Sigmoid colon (tissue), 4 donors: ENCODE measurements at regions not wholly inside any gene's neighbourhood (a gene's known extent, or its start where the extent isn't known, plus 50 kb on each side); places are given as distances from the start of the nearest gene placed in this dataset.

Experiments
- CTCF ChIP-seq, 4 experiments: fragments of 450-650 bp in 3 of 4; fragments of 200-600 bp in 1 of 4; IDR thresholded peaks; one replicate each; pipeline ENCODE4 v1.5.1; 2016 to 2019; ENCODE audit warnings: antibody characterized with exemption in 4 of 4, mild to moderate bottlenecking in 3 of 4, moderate library complexity in 2 of 4
- EP300 ChIP-seq, 4 donors: sonication (generic); formaldehyde crosslinking; IDR thresholded peaks; one replicate each; pipeline ENCODE4 v1.6.1; 2017; ENCODE audit warnings: antibody characterized with exemption in 4 of 4

GRCh38 chr18:24797981-24798380, 337.5 kb downstream of the HRH4 start:
- TF ChIP-seq CTCF (IDR thresholded peaks at IDR 0.05) (no peak), EP300 (IDR thresholded peaks at IDR 0.05) (no peak)
